Adipocyte (in vitro differentiated cells): ENCODE measurements at regions not wholly inside any gene's neighbourhood (a gene's known extent, or its start where the extent isn't known, plus 50 kb on each side); places are given as distances from the start of the nearest gene placed in this dataset.

Experiments used
- DNase-seq: peaks from one replicate; pipeline ENCODE4 v3.0.0-alpha.2; 2015; ENCODE audit warnings: low read depth
- H3K27me3 ChIP-seq: replicated peaks from 2 replicates; pipeline ENCODE4 v1.7.0; 2013; ENCODE audit warnings: mild to moderate bottlenecking, low read length, moderate library complexity; ENCODE audit not compliant: control insufficient read depth, insufficient read depth
- H3K36me3 ChIP-seq: 2 replicates; pipeline ENCODE4 v1.7.0; 2013; ENCODE audit warnings: low read length, mild to moderate bottlenecking, moderate library complexity; ENCODE audit not compliant: control insufficient read depth, insufficient read depth, severe bottlenecking
- H3K4me1 ChIP-seq: 2 replicates; pipeline ENCODE4 v1.7.0; 2013; ENCODE audit warnings: mild to moderate bottlenecking, low read length, moderate library complexity; ENCODE audit not compliant: control insufficient read depth, insufficient read depth
- H3K4me3 ChIP-seq: 2 replicates; pipeline ENCODE4 v1.7.0; 2013; ENCODE audit warnings: mild to moderate bottlenecking, low read length, moderate library complexity
- H3K9ac ChIP-seq: 2 replicates; pipeline ENCODE4 v1.7.0; 2013; ENCODE audit warnings: mild to moderate bottlenecking, low read length, moderate library complexity
- H3K9me3 ChIP-seq: 2 replicates; pipeline ENCODE4 v1.7.0; 2013; ENCODE audit warnings: mild to moderate bottlenecking, low read length, moderate library complexity; ENCODE audit not compliant: control insufficient read depth

- no peak overlapping the region for H3K4me3 ChIP-seq
- H3K4me1 ChIP-seq = no peaks in the 10 kb centered on the region
- no peak for DNase-seq
- H3K9me3 ChIP-seq = no peaks in the 10 kb centered on the region
- no peaks in the 10 kb centered on the region for H3K36me3 ChIP-seq
- H3K27me3 ChIP-seq = no peaks in the 10 kb centered on the region
- H3K9ac ChIP-seq = no peak overlapping the region
Observed at GRCh38 chr6:156402628-156403027, 374.6 kb upstream of the ARID1B start.

- Histone ChIP-seq H3K27me3 (no peaks in the 10 kb centered on the region), H3K4me3 (no peak overlapping the region), H3K36me3 (no peaks in the 10 kb centered on the region), H3K9ac (no peak overlapping the region), H3K9me3 (no peaks in the 10 kb centered on the region), H3K4me1 (no peaks in the 10 kb centered on the region)
- DNase-seq = no peak
Observed at GRCh38 chr6:156402227-156402626, 375.0 kb upstream of the ARID1B start.

- no peak for DNase-seq
- no peaks in the 10 kb centered on the region for H3K27me3 ChIP-seq
- H3K9me3 ChIP-seq = no peaks in the 10 kb centered on the region
- H3K4me1 ChIP-seq = no peaks in the 10 kb centered on the region
- H3K36me3 ChIP-seq = no peaks in the 10 kb centered on the region
- H3K9ac ChIP-seq = no peak overlapping the region
- no peak overlapping the region for H3K4me3 ChIP-seq
Observed at GRCh38 chr6:156400487-156400886, 376.7 kb upstream of the ARID1B start.

GRCh38 chr6:156398966-156399365 is 378.2 kb upstream of the ARID1B start:
- DNase-seq = no peak
- Histone ChIP-seq H3K9me3 (no peaks in the 10 kb centered on the region), H3K9ac (no peak overlapping the region), H3K36me3 (no peaks in the 10 kb centered on the region), H3K27me3 (no peaks in the 10 kb centered on the region), H3K4me1 (no peaks in the 10 kb centered on the region), H3K4me3 (no peak overlapping the region)

- Histone ChIP-seq H3K36me3 (no peaks in the 10 kb centered on the region), H3K9me3 (no peaks in the 10 kb centered on the region), H3K4me3 (no peak overlapping the region), H3K27me3 (no peaks in the 10 kb centered on the region), H3K9ac (no peak overlapping the region), H3K4me1 (no peaks in the 10 kb centered on the region)
- no peak for DNase-seq
Observed at GRCh38 chr6:156398371-156398770, 378.8 kb upstream of the ARID1B start.

GRCh38 chr6:156396791-156397418 is 380.3 kb upstream of the ARID1B start:
- H3K9me3 ChIP-seq = no peaks in the 10 kb centered on the region
- no peaks in the 10 kb centered on the region for H3K4me1 ChIP-seq
- H3K9ac ChIP-seq = no peak overlapping the region
- DNase-seq = no peak
- H3K4me3 ChIP-seq = no peak overlapping the region
- no peaks in the 10 kb centered on the region for H3K36me3 ChIP-seq
- H3K27me3 ChIP-seq = no peaks in the 10 kb centered on the region

GRCh38 chr6:156396068-156396771 is 381.0 kb upstream of the ARID1B start:
- H3K9ac ChIP-seq = no peak overlapping the region
- no peaks in the 10 kb centered on the region for H3K9me3 ChIP-seq
- no peak overlapping the region for H3K4me3 ChIP-seq
- no peak for DNase-seq
- no peaks in the 10 kb centered on the region for H3K27me3 ChIP-seq
- no peaks in the 10 kb centered on the region for H3K36me3 ChIP-seq
- no peaks in the 10 kb centered on the region for H3K4me1 ChIP-seq

GRCh38 chr6:156395276-156395675 is 381.9 kb upstream of the ARID1B start:
- no peaks in the 10 kb centered on the region for H3K9me3 ChIP-seq
- no peaks in the 10 kb centered on the region for H3K4me1 ChIP-seq
- no peaks in the 10 kb centered on the region for H3K27me3 ChIP-seq
- no peak overlapping the region for H3K4me3 ChIP-seq
- no peaks in the 10 kb centered on the region for H3K36me3 ChIP-seq
- no peak overlapping the region for H3K9ac ChIP-seq
- no peak for DNase-seq

GRCh38 chr6:156392648-156393047 is 384.5 kb upstream of the ARID1B start:
- H3K4me3 ChIP-seq = no peak overlapping the region
- no peak for DNase-seq
- H3K9me3 ChIP-seq = no peaks in the 10 kb centered on the region
- no peaks in the 10 kb centered on the region for H3K36me3 ChIP-seq
- H3K4me1 ChIP-seq = no peaks in the 10 kb centered on the region
- H3K9ac ChIP-seq = no peak overlapping the region
- H3K27me3 ChIP-seq = no peaks in the 10 kb centered on the region

GRCh38 chr6:156391977-156392376 is 385.2 kb upstream of the ARID1B start:
- Histone ChIP-seq H3K9ac (no peak overlapping the region), H3K4me3 (no peak overlapping the region), H3K36me3 (no peaks in the 10 kb centered on the region), H3K9me3 (no peaks in the 10 kb centered on the region), H3K4me1 (no peaks in the 10 kb centered on the region), H3K27me3 (no peaks in the 10 kb centered on the region)
- no peak for DNase-seq

- DNase-seq = no peak
- H3K4me3 ChIP-seq = no peak overlapping the region
- no peaks in the 10 kb centered on the region for H3K36me3 ChIP-seq
- no peaks in the 10 kb centered on the region for H3K27me3 ChIP-seq
- no peaks in the 10 kb centered on the region for H3K4me1 ChIP-seq
- no peak overlapping the region for H3K9ac ChIP-seq
- no peaks in the 10 kb centered on the region for H3K9me3 ChIP-seq
Observed at GRCh38 chr6:156391061-156391672, 386.0 kb upstream of the ARID1B start.
